Keratinocyte (primary cell): ENCODE measurements at regions not wholly inside any gene's neighbourhood (a gene's known extent, or its start where the extent isn't known, plus 50 kb on each side); places are given as distances from the start of the nearest gene placed in this dataset.

Experiments used
- CTCF ChIP-seq, 3 experiments: IDR thresholded peaks in 1 of 3; conservative IDR thresholded peaks in 1 of 3; optimal IDR thresholded peaks in 1 of 3; 2 replicates in 2 of 3; 3 replicates in 1 of 3; pipeline versions ENCODE3 to v1.5.1; 2011; ENCODE audit warnings: low read length in 3 of 3, mild to moderate bottlenecking in 3 of 3, moderate library complexity in 2 of 3, control low read depth in 1 of 3, inconsistent platforms in 1 of 3; ENCODE audit not compliant: insufficient read depth in 2 of 3; ENCODE audit errors: extremely low read depth in 1 of 3
- EZH2 ChIP-seq: IDR thresholded peaks from one replicate; pipeline ENCODE4 v1.6.1; 2012; ENCODE audit warnings: inconsistent platforms, mild to moderate bottlenecking, low read length, moderate library complexity

GRCh38 chr5:52455920-52456319 lies 331.8 kb upstream of the ITGA1 start:
- no peak for TF ChIP-seq CTCF (optimal IDR thresholded peaks at IDR 0.05 in 1 of 3, IDR thresholded peaks at IDR 0.05 in 1 of 3, conservative IDR thresholded peaks at IDR 0.05 in 1 of 3; ENCODE audit: extremely low read depth in 1 of 3, insufficient read depth in 2 of 3, low read length in 3 of 3)
- no peak for TF ChIP-seq EZH2
